ENCODE measurements at regions not wholly inside any gene's neighbourhood (a gene's known extent, or its start where the extent isn't known, plus 50 kb on each side); places are given as distances from the start of the nearest gene placed in this dataset.

GRCh38 chr3:61331929-61332552, 80.8 kb upstream of the FHIT start:
- no peak for TF ChIP-seq CTCF (IDR thresholded peaks at IDR 0.05)
- TF ChIP-seq EZH2phosphoT487 (IDR thresholded peaks at IDR 0.05): no peak
